Endodermal cell (in vitro differentiated cells): ENCODE measurements at regions not wholly inside any gene's neighbourhood (a gene's known extent, or its start where the extent isn't known, plus 50 kb on each side); places are given as distances from the start of the nearest gene placed in this dataset.

Experiments used
- DNase-seq: peaks from one replicate; pipeline ENCODE4 v3.0.0-alpha.2; 2017
- H3K27ac ChIP-seq: 2 replicates; pipeline ENCODE4 v1.5.1; 2013; ENCODE audit warnings: mild to moderate bottlenecking, low read depth, low read length, moderate library complexity
- H3K27me3 ChIP-seq: 2 replicates; pipeline ENCODE4 v1.6.1; 2013; ENCODE audit warnings: mild to moderate bottlenecking, low read length, moderate library complexity; ENCODE audit not compliant: insufficient read depth, control insufficient read depth, poor library complexity, severe bottlenecking
- H3K36me3 ChIP-seq: 2 replicates; pipeline ENCODE4 v1.7.0; 2013; ENCODE audit warnings: mild to moderate bottlenecking, low read length, moderate library complexity; ENCODE audit not compliant: control insufficient read depth, insufficient read depth
- H3K4me1 ChIP-seq: one replicate; pipeline ENCODE4 v1.7.0; 2013; ENCODE audit warnings: low read length; ENCODE audit not compliant: control insufficient read depth, insufficient read depth
- H3K4me3 ChIP-seq: 2 replicates; pipeline ENCODE4 v1.5.1; 2013; ENCODE audit warnings: mild to moderate bottlenecking, low read length, moderate library complexity
- H3K9ac ChIP-seq: 2 replicates; pipeline ENCODE4 v1.6.1; 2013; ENCODE audit warnings: mild to moderate bottlenecking, low read length, moderate library complexity; ENCODE audit not compliant: poor library complexity, severe bottlenecking; ENCODE audit errors: extremely low read depth
- H3K9me3 ChIP-seq: 2 replicates; pipeline ENCODE4 v1.6.1; 2013; ENCODE audit warnings: mild to moderate bottlenecking, low read length, moderate library complexity; ENCODE audit not compliant: control insufficient read depth
- H3K27ac Mint-ChIP-seq: 2 replicates; pipeline ENCODE4 v1.8.0; 2020; ENCODE audit warnings: mixed read lengths
- H3K27me3 Mint-ChIP-seq: 2 replicates; pipeline ENCODE4 v1.8.0; 2021; ENCODE audit warnings: mild to moderate bottlenecking, mixed read lengths; ENCODE audit not compliant: insufficient read depth
- H3K36me3 Mint-ChIP-seq: 2 replicates; pipeline ENCODE4 v1.8.0; 2020; ENCODE audit warnings: low read depth, mixed read lengths
- H3K4me1 Mint-ChIP-seq: 2 replicates; pipeline ENCODE4 v1.8.0; 2020; ENCODE audit warnings: mixed read lengths
- H3K4me3 Mint-ChIP-seq: 2 replicates; pipeline ENCODE4 v1.8.0; 2020; ENCODE audit warnings: mild to moderate bottlenecking, moderate library complexity, mixed read lengths
- H3K9me3 Mint-ChIP-seq: 2 replicates; pipeline ENCODE4 v1.8.0; 2020; ENCODE audit warnings: mild to moderate bottlenecking, mixed read lengths
- WGBS, 2 experiments: methylation state at CpG; one replicate each; pipeline versions ENCODE4 v1.1.5 to v1.1.7; 2013; ENCODE audit warnings: missing lambda C conversion rate in 2 of 2, mixed read lengths in 1 of 2; ENCODE audit not compliant: insufficient coverage in 1 of 2, insufficient read length in 1 of 2; 5-methylcytosine and 5-hydroxymethylcytosine counted together
- TF ChIP-seq, protein P1 (sequence below): fragments of 200-600 bp; sonication (generic); conservative IDR thresholded peaks from 2 replicates; pipeline ENCODE4 v1.5.0; 2021; ENCODE audit warnings: antibody characterized with exemption, mild to moderate bottlenecking

DNA sequence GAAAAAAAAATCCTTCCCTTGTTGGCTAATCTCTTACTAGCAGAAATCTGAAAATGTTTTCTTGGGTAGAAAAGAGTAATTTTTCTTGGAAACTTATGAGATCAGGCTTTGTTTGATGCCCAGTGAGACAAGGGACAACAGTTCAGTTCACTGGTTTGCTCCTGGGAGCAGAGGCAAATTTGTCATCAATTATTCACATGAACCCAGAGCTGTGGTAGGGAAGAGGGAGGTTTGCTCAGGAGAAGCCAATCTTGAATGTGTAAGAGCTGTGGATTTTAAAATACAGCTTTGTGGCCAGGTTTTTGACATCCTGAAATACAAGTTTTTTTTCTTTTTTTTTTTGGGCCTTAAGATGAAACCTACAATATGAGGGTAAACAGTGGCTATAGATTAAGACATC is 426.6 kb downstream of the ATP23 start:
- TF ChIP-seq, protein P1, sequence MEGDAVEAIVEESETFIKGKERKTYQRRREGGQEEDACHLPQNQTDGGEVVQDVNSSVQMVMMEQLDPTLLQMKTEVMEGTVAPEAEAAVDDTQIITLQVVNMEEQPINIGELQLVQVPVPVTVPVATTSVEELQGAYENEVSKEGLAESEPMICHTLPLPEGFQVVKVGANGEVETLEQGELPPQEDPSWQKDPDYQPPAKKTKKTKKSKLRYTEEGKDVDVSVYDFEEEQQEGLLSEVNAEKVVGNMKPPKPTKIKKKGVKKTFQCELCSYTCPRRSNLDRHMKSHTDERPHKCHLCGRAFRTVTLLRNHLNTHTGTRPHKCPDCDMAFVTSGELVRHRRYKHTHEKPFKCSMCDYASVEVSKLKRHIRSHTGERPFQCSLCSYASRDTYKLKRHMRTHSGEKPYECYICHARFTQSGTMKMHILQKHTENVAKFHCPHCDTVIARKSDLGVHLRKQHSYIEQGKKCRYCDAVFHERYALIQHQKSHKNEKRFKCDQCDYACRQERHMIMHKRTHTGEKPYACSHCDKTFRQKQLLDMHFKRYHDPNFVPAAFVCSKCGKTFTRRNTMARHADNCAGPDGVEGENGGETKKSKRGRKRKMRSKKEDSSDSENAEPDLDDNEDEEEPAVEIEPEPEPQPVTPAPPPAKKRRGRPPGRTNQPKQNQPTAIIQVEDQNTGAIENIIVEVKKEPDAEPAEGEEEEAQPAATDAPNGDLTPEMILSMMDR = no peak
- H3K27ac Mint-ChIP-seq = no peak overlapping the region
- Histone ChIP-seq H3K4me3 (no peak overlapping the region), H3K9me3 (peaks cover 7% of the 10 kb centered on the region), H3K36me3 (no peaks in the 10 kb centered on the region), H3K9ac (no peak overlapping the region), H3K4me1 (no peaks in the 10 kb centered on the region), H3K27me3 (no peaks in the 10 kb centered on the region), H3K27ac (no peak overlapping the region)
- H3K9me3 Mint-ChIP-seq = peaks cover 5% of the 10 kb centered on the region
- H3K36me3 Mint-ChIP-seq = no peaks in the 10 kb centered on the region
- no peaks in the 10 kb centered on the region for H3K27me3 Mint-ChIP-seq
- no peaks in the 10 kb centered on the region for H3K4me1 Mint-ChIP-seq
- H3K4me3 Mint-ChIP-seq = no peak overlapping the region
- no peak for DNase-seq

DNA sequence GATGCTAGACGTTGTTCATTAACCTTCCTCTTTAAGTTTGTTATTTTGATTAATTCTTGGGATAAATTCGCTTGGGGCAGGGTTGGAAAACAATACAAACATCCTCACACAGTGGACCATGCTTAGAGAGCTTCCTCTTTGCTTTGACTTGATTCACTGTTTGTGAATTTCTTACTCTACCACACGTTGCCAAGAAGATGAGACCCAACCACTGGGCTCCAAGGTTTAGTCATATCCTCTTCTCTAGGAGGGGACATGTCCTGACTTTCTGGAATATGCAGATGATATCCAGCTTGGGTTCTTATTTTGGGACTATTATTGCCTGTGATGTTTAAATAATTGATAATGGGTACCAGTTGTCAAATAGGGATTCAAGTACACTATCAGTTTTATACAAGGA is 428.2 kb downstream of the ATP23 start:
- TF ChIP-seq, protein P1 = no peak
- H3K36me3 Mint-ChIP-seq = no peaks in the 10 kb centered on the region

DNA sequence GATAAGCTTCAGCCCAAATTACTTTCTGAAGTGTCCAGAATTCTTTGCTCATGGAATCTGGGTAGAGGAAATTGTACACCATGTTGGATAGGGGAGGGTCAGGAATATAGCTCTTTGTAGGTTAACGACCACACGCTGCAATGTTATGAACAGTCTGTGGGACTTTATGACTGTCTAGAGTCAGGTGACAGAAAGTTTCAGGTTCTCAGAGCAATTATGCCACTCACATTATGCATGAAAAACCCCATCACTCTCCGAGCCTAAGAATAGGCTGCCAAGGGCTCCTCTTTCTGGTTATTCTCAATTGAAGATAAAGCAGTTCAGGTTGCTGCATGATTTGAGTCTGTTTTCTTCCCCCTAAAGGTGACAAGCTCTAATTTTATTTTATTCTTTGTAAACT is 430.9 kb downstream of the ATP23 start:
- no peak overlapping the region for H3K4me3 Mint-ChIP-seq
- no peaks in the 10 kb centered on the region for H3K27me3 Mint-ChIP-seq
- Histone ChIP-seq H3K9me3 (peaks cover 7% of the 10 kb centered on the region), H3K9ac (no peak overlapping the region), H3K36me3 (no peaks in the 10 kb centered on the region), H3K4me1 (no peaks in the 10 kb centered on the region), H3K27me3 (no peaks in the 10 kb centered on the region), H3K27ac (no peak overlapping the region), H3K4me3 (no peak overlapping the region)
- WGBS, 2 experiments = 93 to 96% methylated on average over 3 of the region's 3 CpGs
- no peaks in the 10 kb centered on the region for H3K36me3 Mint-ChIP-seq
- no peak for DNase-seq
- peaks cover 6% of the 10 kb centered on the region for H3K9me3 Mint-ChIP-seq
- no peak overlapping the region for H3K27ac Mint-ChIP-seq
- TF ChIP-seq, protein P1 = no peak
- no peaks in the 10 kb centered on the region for H3K4me1 Mint-ChIP-seq

More for the DNA sequence above, 428.2 kb downstream of the ATP23 start:
- no peak overlapping the region for H3K27ac Mint-ChIP-seq
- H3K9me3 ChIP-seq = peaks cover 7% of the 10 kb centered on the region
- H3K4me1 Mint-ChIP-seq = no peaks in the 10 kb centered on the region
- no peak overlapping the region for H3K4me3 ChIP-seq
- no peak overlapping the region for H3K4me3 Mint-ChIP-seq
- no peaks in the 10 kb centered on the region for H3K4me1 ChIP-seq
- no peaks in the 10 kb centered on the region for H3K27me3 ChIP-seq
- H3K36me3 ChIP-seq = no peaks in the 10 kb centered on the region
- no peak for DNase-seq
- H3K27ac ChIP-seq = no peak overlapping the region
- no peaks in the 10 kb centered on the region for H3K27me3 Mint-ChIP-seq
- no peak overlapping the region for H3K9ac ChIP-seq
- H3K9me3 Mint-ChIP-seq = peaks cover 5% of the 10 kb centered on the region
- 60 to 78% methylated on average over 2 to 3 of the region's 3 CpGs for WGBS, 2 experiments
